Stimulated activated CD4-positive, alpha-beta T cell treated with anti-CD3 and anti-CD28 coated beads, Interleukin-2, amount 100 ng/mL, for 48 hours (primary cell): ENCODE measurements at regions not wholly inside any gene's neighbourhood (a gene's known extent, or its start where the extent isn't known, plus 50 kb on each side); places are given as distances from the start of the nearest gene placed in this dataset.

ENCODE experiments used
- DNase-seq, 2 donors: peaks; one replicate each; pipeline ENCODE4 v3.0.0-alpha.2; 2020

- no peak for DNase-seq
These were observed 53.8 kb upstream of the PSEN2 start for GRCh38 chr1:226816576-226816975.

- no peak for DNase-seq
These were observed 55.5 kb upstream of the PSEN2 start for GRCh38 chr1:226814751-226815537.

DNA sequence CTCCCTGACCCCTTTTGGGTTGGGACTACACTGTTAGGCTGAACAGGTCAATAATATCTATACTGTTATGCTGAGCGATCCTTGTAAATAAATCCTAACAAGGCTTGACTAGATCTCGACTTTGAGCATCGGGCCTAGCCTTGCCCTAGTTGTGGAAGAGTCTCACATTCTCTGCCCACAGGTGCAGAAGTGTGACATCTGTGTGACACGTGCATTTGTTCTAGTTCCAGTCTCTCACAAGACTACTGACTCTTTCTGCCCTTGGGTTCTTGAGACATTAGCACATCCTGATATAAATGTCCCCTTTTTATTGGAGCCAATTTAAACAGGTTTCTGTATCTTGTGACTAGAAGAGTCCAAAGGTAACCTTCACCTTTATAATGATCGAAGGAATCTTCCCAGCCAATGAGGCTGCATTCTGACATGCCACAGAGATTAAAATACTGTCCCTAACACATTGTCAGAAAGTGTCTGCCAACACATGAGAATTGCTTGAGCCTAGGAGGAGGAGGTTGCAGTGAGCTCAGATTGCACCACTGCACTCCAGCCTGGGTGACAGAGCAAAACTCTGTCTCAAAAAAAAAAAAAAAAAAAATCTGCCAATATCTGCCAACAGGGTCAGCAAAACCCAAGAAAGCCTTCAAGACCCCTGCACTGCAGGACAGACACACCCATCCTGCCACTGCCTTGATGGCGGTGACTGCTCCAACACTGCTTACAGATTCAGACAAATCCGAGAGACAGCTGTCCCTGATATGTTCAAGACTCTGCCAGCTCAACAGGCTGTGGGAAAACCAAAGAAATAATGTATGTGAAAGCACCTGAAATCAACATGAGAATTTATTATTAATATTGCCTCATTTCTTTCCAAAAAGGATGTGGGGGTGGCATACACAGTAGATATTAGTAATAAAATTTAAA is 56.5 kb upstream of the PSEN2 start:
- DNase-seq: no peak

- no peak for DNase-seq
These were observed 59.7 kb upstream of the PSEN2 start for GRCh38 chr1:226810681-226811080.

- no peak for DNase-seq
These were observed 60.4 kb upstream of the PSEN2 start for GRCh38 chr1:226809785-226810571.

DNA sequence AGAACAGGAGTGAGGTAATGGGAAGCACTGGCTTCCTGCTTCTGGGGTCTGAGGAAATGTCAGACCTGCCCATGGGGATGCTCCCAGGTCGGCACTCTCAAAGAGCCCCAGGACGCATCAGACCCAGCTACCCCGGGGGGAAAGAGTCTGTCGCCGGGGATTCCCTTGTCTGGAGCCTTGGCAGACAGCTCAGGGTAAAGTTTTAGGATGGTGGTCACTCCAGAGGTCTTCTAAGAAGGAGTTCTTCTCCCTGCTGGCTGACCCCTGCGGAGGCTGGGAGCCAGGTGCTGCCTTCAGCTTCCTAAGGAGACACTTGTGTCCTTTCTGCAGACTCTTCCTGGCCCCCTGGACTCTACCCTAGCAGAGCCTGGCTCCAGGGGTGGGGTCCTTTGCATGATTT is 61.9 kb upstream of the PSEN2 start:
- no peak for DNase-seq

- DNase-seq: no peak
These were observed 63.4 kb upstream of the PSEN2 start for GRCh38 chr1:226806988-226807387.

GRCh38 chr1:226804907-226805759 is 65.3 kb upstream of the PSEN2 start:
- DNase-seq: no peak

- no peak for DNase-seq
These were observed 61.8 kb upstream of the ITPKB start for GRCh38 chr1:226800763-226801380.

DNA sequence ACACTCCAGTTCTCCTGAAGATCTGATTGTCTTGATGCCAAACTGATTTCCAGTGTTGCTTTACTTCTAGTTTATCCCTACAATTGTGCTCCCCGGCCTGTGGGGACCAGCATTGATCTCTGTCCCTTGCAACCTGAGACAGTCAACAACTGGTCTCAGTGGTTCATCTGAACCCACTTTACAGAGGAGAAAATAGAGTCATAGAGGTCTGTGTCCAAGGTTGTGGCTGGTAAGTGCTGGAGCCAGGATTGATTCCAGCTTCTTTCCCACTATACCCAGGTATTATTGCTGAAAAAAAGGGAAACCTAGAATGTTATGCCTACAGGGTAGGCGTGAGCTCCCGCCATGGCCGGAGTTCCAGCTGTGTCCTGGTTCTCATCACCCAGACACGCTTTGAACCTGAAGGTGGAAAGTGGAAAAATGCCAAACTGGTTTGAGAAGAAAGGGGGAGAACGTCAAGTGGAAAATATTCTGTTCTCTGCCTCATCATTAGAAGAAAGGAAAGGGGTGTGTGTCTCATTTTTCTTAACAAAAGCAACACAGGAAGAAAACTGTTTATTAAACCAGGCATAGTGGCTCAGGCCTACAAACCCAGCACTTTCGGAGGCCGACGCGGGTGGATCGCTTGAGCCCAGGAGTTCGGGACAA is 60.7 kb upstream of the ITPKB start:
- no peak for DNase-seq

DNA sequence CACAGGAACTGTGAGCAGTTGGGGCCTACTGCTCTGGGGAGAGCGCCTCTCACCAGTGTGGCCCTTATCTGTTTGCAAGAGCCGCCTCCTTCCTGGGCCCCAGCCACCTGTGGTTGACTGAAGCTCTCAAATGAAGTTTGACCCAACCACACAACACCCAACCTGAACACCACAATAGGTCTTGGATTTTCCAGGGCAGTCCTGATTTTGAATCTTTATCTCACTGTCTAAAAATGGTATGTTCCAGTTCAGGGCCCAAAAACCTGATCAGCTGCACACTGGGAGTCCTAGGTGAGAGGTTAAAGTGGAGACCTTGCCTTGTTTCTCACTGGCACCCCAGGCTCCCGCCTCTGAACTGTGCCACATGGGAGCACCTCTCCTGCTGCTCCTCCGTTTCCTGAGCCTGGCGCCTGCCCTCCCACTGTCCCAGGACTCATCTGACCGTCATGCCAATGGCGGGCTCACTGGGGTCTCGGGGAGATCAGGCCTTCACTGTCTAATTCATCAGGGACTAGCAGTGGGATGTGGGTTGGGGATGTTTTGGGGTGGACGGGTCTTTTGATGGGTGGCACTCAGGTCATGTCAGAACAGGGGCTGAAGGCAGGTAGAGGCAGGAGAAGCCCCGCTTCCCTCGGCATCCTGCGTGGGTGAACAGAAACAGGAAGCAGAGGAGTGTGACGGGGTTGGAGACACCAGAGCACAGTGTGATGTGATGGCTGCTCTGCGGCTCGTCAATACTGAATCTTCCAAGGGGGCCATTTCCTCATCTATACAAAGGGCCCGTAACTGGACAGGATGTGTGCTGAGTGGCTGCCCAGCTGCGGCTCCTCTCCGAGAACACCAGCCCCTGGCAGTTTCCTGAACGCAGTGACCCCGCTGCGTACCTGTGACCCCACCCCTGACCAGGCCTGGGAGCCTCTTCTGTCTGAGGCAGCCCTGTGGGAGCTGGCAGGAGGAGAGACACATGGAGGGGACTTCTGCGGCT is 59.6 kb upstream of the ITPKB start:
- peak; percentile 52 to 59 for DNase-seq

- no peak for DNase-seq
These were observed 58.1 kb upstream of the ITPKB start for GRCh38 chr1:226797151-226797550.

DNA sequence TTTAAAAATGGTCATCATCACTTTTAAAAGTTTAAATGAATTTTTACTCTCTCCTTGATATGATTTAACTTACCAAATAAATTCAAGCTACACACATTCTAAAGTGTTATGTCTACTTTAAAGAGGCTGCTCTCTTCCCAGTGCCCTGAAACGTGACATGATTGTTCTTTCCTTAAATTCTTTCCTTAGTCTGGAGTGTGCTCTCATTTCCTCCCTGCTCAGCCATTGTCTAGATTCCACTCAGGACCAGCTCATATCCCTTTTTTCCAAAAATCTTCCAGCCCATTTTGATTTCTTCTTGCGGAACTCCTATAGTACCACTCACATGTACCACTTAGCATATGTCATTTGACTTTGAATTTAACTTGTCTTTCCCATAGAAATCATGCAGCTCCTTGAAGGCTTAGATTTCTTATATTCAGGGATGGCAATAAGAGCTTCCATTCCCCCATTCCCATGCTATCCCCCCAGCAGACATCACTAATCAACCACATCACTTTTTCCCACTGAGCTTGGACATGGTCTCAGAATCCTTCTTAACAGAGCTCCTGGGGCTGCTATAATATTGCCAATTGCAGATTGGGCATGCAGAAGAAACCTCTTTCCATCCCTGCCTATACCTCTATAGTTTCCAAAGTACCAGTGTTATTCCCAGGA is 54.7 kb upstream of the ITPKB start:
- no peak for DNase-seq

DNA sequence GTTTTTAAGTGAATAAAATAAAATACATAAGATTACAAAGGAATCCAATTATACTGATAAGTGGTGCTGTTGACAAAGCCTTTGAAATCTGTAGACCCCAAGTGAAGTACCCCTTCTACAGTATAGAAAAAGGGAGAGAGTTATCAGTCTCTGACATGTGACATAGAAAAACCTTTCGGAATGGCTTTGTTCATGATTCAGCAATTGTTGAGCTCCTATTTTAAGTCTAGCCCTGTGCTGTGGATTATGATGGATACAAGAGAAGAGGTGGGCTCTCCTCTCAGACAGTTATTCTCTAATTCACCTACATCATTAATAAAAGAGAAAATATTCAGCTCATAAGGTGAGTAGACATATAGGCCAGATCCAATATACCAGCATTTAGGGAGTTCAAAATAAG is 53.3 kb upstream of the ITPKB start:
- no peak for DNase-seq

DNA sequence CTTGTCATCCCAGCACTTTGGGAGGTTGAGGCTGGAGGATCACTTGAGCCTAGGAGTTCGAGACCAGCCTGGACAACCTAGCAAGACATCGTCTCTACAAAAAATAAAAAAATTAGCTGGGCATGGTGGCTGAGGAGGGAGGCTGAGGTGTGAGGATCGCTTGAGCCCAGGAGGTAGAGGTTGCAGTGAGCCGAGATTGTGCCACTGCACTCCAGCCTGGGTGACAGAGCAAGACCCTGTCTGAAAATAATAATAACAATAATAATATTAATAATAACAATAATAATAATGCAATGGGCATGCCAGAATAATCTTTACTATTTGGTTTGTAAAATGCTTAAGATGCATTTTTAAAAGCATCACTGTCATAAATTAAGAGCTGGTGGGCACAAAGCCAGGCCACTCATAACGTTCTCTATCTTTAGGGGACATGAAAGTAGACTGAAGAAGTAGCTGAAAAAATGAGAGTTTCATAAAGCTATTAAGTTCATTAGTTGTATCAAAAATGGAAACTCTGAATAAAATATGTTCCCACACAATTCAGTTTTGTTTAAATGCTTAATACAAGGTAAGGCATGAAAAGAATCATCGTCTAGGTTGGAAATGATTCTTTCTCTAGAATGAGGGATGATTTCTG is 51.6 kb upstream of the ITPKB start:
- DNase-seq: no peak

GRCh38 chr1:226788965-226789364 is 49.9 kb upstream of the ITPKB start:
- no peak for DNase-seq
